Keratinocyte (primary cell): ENCODE measurements at regions not wholly inside any gene's neighbourhood (a gene's known extent, or its start where the extent isn't known, plus 50 kb on each side); places are given as distances from the start of the nearest gene placed in this dataset.

Experiments
- DNase-seq: peaks from one replicate; pipeline ENCODE4 v3.0.0-alpha.2; 2011; ENCODE audit warnings: low read depth, missing footprints, low spot score
- FAIRE-seq: peaks from 2 replicates; lab custom pipeline; 2011; peaks lifted over from hg19 to GRCh38; lab: Jason Lieb, UNC
- H2AFZ ChIP-seq: 2 replicates; pipeline ENCODE4 v1.6.0; 2012; ENCODE audit warnings: low read length, control low read depth, inconsistent platforms; ENCODE audit not compliant: control insufficient read depth
- H3K27ac ChIP-seq: 2 replicates; pipeline ENCODE4 v1.5.1; 2011; ENCODE audit warnings: low read length; ENCODE audit not compliant: control insufficient read depth, insufficient read depth
- H3K27me3 ChIP-seq: 3 replicates; pipeline ENCODE4 v1.6.0; 2011; ENCODE audit warnings: low read length; ENCODE audit not compliant: control insufficient read depth, insufficient read depth; ENCODE audit errors: extremely low read depth
- H3K36me3 ChIP-seq, 2 experiments: 2 replicates in 1 of 2; 3 replicates in 1 of 2; pipeline ENCODE4 v1.5.1; 2011; ENCODE audit warnings: low read length in 2 of 2, mild to moderate bottlenecking in 1 of 2; ENCODE audit not compliant: control insufficient read depth in 2 of 2, insufficient read depth in 2 of 2; ENCODE audit errors: extremely low read depth in 1 of 2
- H3K4me1 ChIP-seq: 3 replicates; pipeline ENCODE4 v1.5.1; 2011; ENCODE audit warnings: low read length; ENCODE audit not compliant: control insufficient read depth, insufficient read depth; ENCODE audit errors: extremely low read depth
- H3K4me2 ChIP-seq: 3 replicates; pipeline ENCODE4 v1.6.0; 2011; ENCODE audit warnings: low read depth, low read length; ENCODE audit not compliant: control insufficient read depth, insufficient read depth; ENCODE audit errors: extremely low read depth
- H3K4me3 ChIP-seq, 3 experiments: fragments of 200-600 bp in 1 of 3; sonication (generic) in 1 of 3; 2 replicates in 2 of 3; 3 replicates in 1 of 3; pipeline ENCODE4 v1.5.1; 2011 to 2016; ENCODE audit warnings: low read length in 3 of 3, mild to moderate bottlenecking in 3 of 3, control low read depth in 2 of 3, inconsistent platforms in 1 of 3, low read depth in 1 of 3, mixed read lengths in 1 of 3, mixed run types in 1 of 3, moderate library complexity in 1 of 3; ENCODE audit not compliant: control insufficient read depth in 2 of 3, insufficient read depth in 2 of 3; ENCODE audit errors: extremely low read depth in 1 of 3
- H3K79me2 ChIP-seq: 2 replicates; pipeline ENCODE4 v1.6.0; 2012; ENCODE audit warnings: low read length; ENCODE audit not compliant: control insufficient read depth, insufficient read depth
- H3K9ac ChIP-seq: 3 replicates; pipeline ENCODE4 v1.6.0; 2011; ENCODE audit warnings: low read length; ENCODE audit not compliant: control insufficient read depth, insufficient read depth; ENCODE audit errors: extremely low read depth
- H3K9me1 ChIP-seq: 3 replicates; pipeline ENCODE4 v1.6.0; 2011; ENCODE audit warnings: low read length; ENCODE audit not compliant: control insufficient read depth, insufficient read depth; ENCODE audit errors: extremely low read depth
- H3K9me3 ChIP-seq: 2 replicates; pipeline ENCODE4 v1.5.1; 2012; ENCODE audit warnings: low read depth, low read length; ENCODE audit not compliant: control insufficient read depth
- H4K20me1 ChIP-seq: 3 replicates; pipeline ENCODE4 v1.6.0; 2011; ENCODE audit warnings: low read length; ENCODE audit not compliant: control insufficient read depth, insufficient read depth; ENCODE audit errors: extremely low read depth
- EZH2 ChIP-seq: IDR thresholded peaks from one replicate; pipeline ENCODE4 v1.6.1; 2012; ENCODE audit warnings: inconsistent platforms, mild to moderate bottlenecking, low read length, moderate library complexity
- dilution Hi-C: fragments of 300-500 bp; cut with MboI; formaldehyde crosslinking; loops from one replicate; pipeline ENCODE4 v1.7.0; 2020; ENCODE audit warnings: low sequenced_read_pairs; ENCODE audit not compliant: extremely low pct_ligation_motif_present
- TF ChIP-seq, protein P1 (sequence below), 3 experiments: IDR thresholded peaks in 1 of 3; conservative IDR thresholded peaks in 1 of 3; optimal IDR thresholded peaks in 1 of 3; 2 replicates in 2 of 3; 3 replicates in 1 of 3; pipeline versions ENCODE3 to v1.5.1; 2011; ENCODE audit warnings: low read length in 3 of 3, mild to moderate bottlenecking in 3 of 3, moderate library complexity in 2 of 3, control low read depth in 1 of 3, inconsistent platforms in 1 of 3; ENCODE audit not compliant: insufficient read depth in 2 of 3; ENCODE audit errors: extremely low read depth in 1 of 3

DNA sequence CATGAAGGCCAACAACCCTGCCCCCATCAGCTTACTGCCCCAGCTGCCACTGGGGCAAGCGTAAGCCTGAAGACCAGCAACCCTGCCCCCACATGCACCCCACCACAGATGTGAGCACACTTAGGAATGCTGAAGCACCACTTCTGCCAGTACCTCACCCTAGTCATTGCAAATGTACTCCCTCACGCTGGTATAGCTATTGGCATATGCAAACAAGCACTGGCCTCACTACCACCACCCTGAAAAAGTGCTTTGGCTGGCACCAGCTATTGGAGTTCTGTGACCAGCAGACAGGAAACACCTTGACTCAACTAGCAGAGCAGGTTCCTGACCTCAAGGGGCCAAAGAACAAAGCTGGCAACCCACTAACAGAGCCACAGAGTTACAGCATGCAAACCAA is 534.4 kb upstream of the POU3F4 start:
- Histone ChIP-seq H2AFZ (no peak overlapping the region), H3K36me3 (no peaks in the 10 kb centered on the region), H3K79me2 (no peaks in the 10 kb centered on the region), H3K9me3 (no peaks in the 10 kb centered on the region), H3K27ac (no peak overlapping the region), H3K27me3 (no peaks in the 10 kb centered on the region), H3K9me1 (no peaks in the 10 kb centered on the region), H4K20me1 (no peaks in the 10 kb centered on the region), H3K4me3 (no peak overlapping the region), H3K4me2 (no peak overlapping the region), H3K9ac (no peak overlapping the region), H3K4me1 (no peaks in the 10 kb centered on the region)
- TF ChIP-seq, protein P1, sequence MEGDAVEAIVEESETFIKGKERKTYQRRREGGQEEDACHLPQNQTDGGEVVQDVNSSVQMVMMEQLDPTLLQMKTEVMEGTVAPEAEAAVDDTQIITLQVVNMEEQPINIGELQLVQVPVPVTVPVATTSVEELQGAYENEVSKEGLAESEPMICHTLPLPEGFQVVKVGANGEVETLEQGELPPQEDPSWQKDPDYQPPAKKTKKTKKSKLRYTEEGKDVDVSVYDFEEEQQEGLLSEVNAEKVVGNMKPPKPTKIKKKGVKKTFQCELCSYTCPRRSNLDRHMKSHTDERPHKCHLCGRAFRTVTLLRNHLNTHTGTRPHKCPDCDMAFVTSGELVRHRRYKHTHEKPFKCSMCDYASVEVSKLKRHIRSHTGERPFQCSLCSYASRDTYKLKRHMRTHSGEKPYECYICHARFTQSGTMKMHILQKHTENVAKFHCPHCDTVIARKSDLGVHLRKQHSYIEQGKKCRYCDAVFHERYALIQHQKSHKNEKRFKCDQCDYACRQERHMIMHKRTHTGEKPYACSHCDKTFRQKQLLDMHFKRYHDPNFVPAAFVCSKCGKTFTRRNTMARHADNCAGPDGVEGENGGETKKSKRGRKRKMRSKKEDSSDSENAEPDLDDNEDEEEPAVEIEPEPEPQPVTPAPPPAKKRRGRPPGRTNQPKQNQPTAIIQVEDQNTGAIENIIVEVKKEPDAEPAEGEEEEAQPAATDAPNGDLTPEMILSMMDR (optimal IDR thresholded peaks at IDR 0.05 in 1 of 3, IDR thresholded peaks at IDR 0.05 in 1 of 3, conservative IDR thresholded peaks at IDR 0.05 in 1 of 3; ENCODE audit: extremely low read depth in 1 of 3, insufficient read depth in 2 of 3, low read length in 3 of 3): no peak
- no peak for TF ChIP-seq EZH2
- no peak for FAIRE-seq
- DNase-seq: no peak
- dilution Hi-C loops: no loop called here

DNA sequence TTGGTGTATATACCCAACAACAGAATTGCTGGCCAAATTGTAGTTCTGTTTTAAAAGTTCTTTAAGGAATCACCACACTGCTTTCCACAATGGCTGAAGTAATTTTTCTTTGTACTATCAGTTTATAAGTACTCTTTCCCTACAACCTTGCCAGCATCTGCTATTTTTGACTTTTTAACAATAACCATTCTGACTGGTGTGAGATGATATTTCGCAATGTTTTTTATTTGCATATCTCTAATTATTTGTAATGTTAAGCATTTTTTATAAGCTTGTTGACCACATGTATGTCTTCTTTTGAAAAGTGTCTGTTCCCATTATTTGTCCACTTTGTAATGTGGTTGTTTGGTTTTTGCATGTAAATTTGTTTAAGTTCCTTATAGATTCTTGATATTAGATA is 509.9 kb upstream of the POU3F4 start:
- Histone ChIP-seq H3K9me1 (no peaks in the 10 kb centered on the region), H3K79me2 (no peaks in the 10 kb centered on the region), H3K4me2 (no peak overlapping the region), H2AFZ (no peak overlapping the region), H3K4me3 (no peak overlapping the region), H3K27me3 (no peaks in the 10 kb centered on the region), H3K9ac (no peak overlapping the region), H4K20me1 (no peaks in the 10 kb centered on the region), H3K9me3 (no peaks in the 10 kb centered on the region), H3K27ac (no peak overlapping the region), H3K4me1 (no peaks in the 10 kb centered on the region), H3K36me3 (no peaks in the 10 kb centered on the region)
- dilution Hi-C loops: no loop called here
- TF ChIP-seq EZH2: no peak
- TF ChIP-seq, protein P1 (optimal IDR thresholded peaks at IDR 0.05 in 1 of 3, IDR thresholded peaks at IDR 0.05 in 1 of 3, conservative IDR thresholded peaks at IDR 0.05 in 1 of 3; ENCODE audit: extremely low read depth in 1 of 3, insufficient read depth in 2 of 3, low read length in 3 of 3): no peak
- DNase-seq: no peak
- no peak for FAIRE-seq
